ENCODE measurements at regions not wholly inside any gene's neighbourhood (a gene's known extent, or its start where the extent isn't known, plus 50 kb on each side); places are given as distances from the start of the nearest gene placed in this dataset.

- TF ChIP-seq TAF1 (IDR thresholded peaks at IDR 0.05; ENCODE audit: low read depth, low read length) (no peak), POLR2A (IDR thresholded peaks at IDR 0.05; ENCODE audit: low read depth, low read length) (no peak)
These were observed 79.4 kb upstream of the IFNE start for GRCh38 chr9:21561502-21561901.

All from GM12891 (cell line).